Mesendoderm (in vitro differentiated cells): ENCODE measurements at regions not wholly inside any gene's neighbourhood (a gene's known extent, or its start where the extent isn't known, plus 50 kb on each side); places are given as distances from the start of the nearest gene placed in this dataset.

ENCODE experiments used
- DNase-seq: peaks from one replicate; pipeline ENCODE4 v3.0.0; 2013
- H2AK5ac ChIP-seq: 2 replicates; pipeline ENCODE4 v1.6.1; 2013; ENCODE audit warnings: low read length, inconsistent platforms
- H2BK120ac ChIP-seq: 2 replicates; pipeline ENCODE4 v1.6.1; 2013; ENCODE audit warnings: low read depth, mild to moderate bottlenecking, low read length, moderate library complexity, mixed read lengths
- H2BK15ac ChIP-seq: replicated peaks from 2 replicates; pipeline ENCODE4 v1.6.1; 2013; ENCODE audit warnings: low read depth, mild to moderate bottlenecking, moderate library complexity
- H2BK5ac ChIP-seq: 2 replicates; pipeline ENCODE4 v1.6.1; 2013; ENCODE audit warnings: low read length, inconsistent platforms
- H3K18ac ChIP-seq: 2 replicates; pipeline ENCODE4 v1.6.1; 2013; ENCODE audit warnings: mild to moderate bottlenecking, low read length, mixed read lengths
- H3K23ac ChIP-seq: one replicate; pipeline ENCODE4 v1.6.1; 2013; ENCODE audit warnings: low read length
- H3K27ac ChIP-seq: 2 replicates; pipeline ENCODE4 v1.5.1; 2013; ENCODE audit warnings: low read depth, mild to moderate bottlenecking, inconsistent platforms, low read length, moderate library complexity
- H3K27me3 ChIP-seq: 2 replicates; pipeline ENCODE4 v1.6.1; 2013; ENCODE audit warnings: low read length, control low read depth, mild to moderate bottlenecking, inconsistent platforms; ENCODE audit not compliant: insufficient read depth, poor library complexity
- H3K36me3 ChIP-seq: 2 replicates; pipeline ENCODE4 v1.6.1; 2013; ENCODE audit warnings: low read length, inconsistent platforms; ENCODE audit not compliant: control insufficient read depth, insufficient read depth
- H3K4ac ChIP-seq: one replicate; pipeline ENCODE4 v1.6.1; 2013; ENCODE audit warnings: low read depth, mild to moderate bottlenecking, low read length, moderate library complexity
- H3K4me1 ChIP-seq: 2 replicates; pipeline ENCODE4 v1.6.1; 2013; ENCODE audit warnings: low read depth, low read length, inconsistent platforms; ENCODE audit not compliant: control insufficient read depth
- H3K4me2 ChIP-seq: 2 replicates; pipeline ENCODE4 v1.6.1; 2013; ENCODE audit warnings: low read length
- H3K4me3 ChIP-seq: 2 replicates; pipeline ENCODE4 v1.5.1; 2013; ENCODE audit warnings: mild to moderate bottlenecking, low read length
- H3K56ac ChIP-seq: one replicate; pipeline ENCODE4 v1.6.1; 2013; ENCODE audit warnings: low read length
- H3K79me1 ChIP-seq: 2 replicates; pipeline ENCODE4 v1.6.1; 2013; ENCODE audit warnings: low read length, inconsistent platforms
- H3K79me2 ChIP-seq: 2 replicates; pipeline ENCODE4 v1.6.1; 2013; ENCODE audit warnings: mild to moderate bottlenecking, low read length; ENCODE audit not compliant: control insufficient read depth, insufficient read depth
- H3K9ac ChIP-seq: 2 replicates; pipeline ENCODE4 v1.6.1; 2013; ENCODE audit warnings: low read length, inconsistent platforms
- H4K5ac ChIP-seq: one replicate; pipeline ENCODE4 v1.6.1; 2013; ENCODE audit warnings: low read length
- H4K8ac ChIP-seq: one replicate; pipeline ENCODE4 v1.6.1; 2013; ENCODE audit warnings: low read depth, mild to moderate bottlenecking, control low read depth, low read length, moderate library complexity
- WGBS: extraction: QIAGEN DNeasy Blood & Tissue Kit; methylation state at CpG from one replicate; pipeline ENCODE4 v1.1.7; 2013; ENCODE audit warnings: low lambda C conversion rate, missing lambda C conversion rate; ENCODE audit not compliant: insufficient coverage; ENCODE audit errors: extremely low coverage; 5-methylcytosine and 5-hydroxymethylcytosine counted together

DNA sequence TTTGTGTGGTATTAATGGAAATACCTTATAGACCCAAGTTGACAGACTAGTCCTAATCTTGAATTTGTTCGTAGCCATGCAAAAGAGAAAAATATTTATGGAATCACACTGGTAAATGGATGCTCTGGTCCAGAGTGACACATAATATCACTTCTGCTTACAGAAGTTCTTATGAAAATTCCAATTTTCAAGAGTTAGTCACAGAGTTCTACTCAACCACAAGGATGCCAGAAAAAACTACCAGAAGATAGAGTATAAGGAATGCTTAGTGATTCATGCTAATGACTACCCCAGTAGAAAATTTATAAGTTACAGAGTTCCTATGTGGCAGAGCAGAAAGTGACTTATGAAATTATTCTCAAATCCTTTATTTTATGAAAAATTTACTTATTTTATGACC lies 1384.8 kb downstream of the FAM133A start:
- H3K27ac ChIP-seq = no peak overlapping the region
- no peak overlapping the region for H3K23ac ChIP-seq
- no peaks in the 10 kb centered on the region for H3K79me2 ChIP-seq
- H3K4me2 ChIP-seq = no peak overlapping the region
- H3K4me1 ChIP-seq = no peaks in the 10 kb centered on the region
- H4K5ac ChIP-seq = no peak overlapping the region
- H2BK15ac ChIP-seq = no peak overlapping the region
- H2BK5ac ChIP-seq = no peak overlapping the region
- H3K79me1 ChIP-seq = no peaks in the 10 kb centered on the region
- no peak overlapping the region for H4K8ac ChIP-seq
- H3K4ac ChIP-seq = no peak overlapping the region
- no peak overlapping the region for H3K9ac ChIP-seq
- H2AK5ac ChIP-seq = no peak overlapping the region
- H3K18ac ChIP-seq = no peak overlapping the region
- no peaks in the 10 kb centered on the region for H3K36me3 ChIP-seq
- WGBS = no CpG with 5 or more reads among the region's 1 CpG
- H3K56ac ChIP-seq = no peak overlapping the region
- DNase-seq = no peak
- no peak overlapping the region for H2BK120ac ChIP-seq
- no peaks in the 10 kb centered on the region for H3K27me3 ChIP-seq
- H3K4me3 ChIP-seq = no peak overlapping the region

GRCh38 chrX:95059909-95060308 lies 1385.9 kb downstream of the FAM133A start:
- no peaks in the 10 kb centered on the region for H3K4me1 ChIP-seq
- no peak overlapping the region for H3K4ac ChIP-seq
- H2BK15ac ChIP-seq = no peak overlapping the region

GRCh38 chrX:95063554-95063953 lies 1389.5 kb downstream of the FAM133A start:
- no peak overlapping the region for H3K4me3 ChIP-seq
- no peak overlapping the region for H4K5ac ChIP-seq
- no peaks in the 10 kb centered on the region for H3K4me1 ChIP-seq
- no peak overlapping the region for H3K9ac ChIP-seq
- H3K4me2 ChIP-seq = no peak overlapping the region
- no peak overlapping the region for H3K4ac ChIP-seq
- no peak overlapping the region for H3K56ac ChIP-seq
- no peak overlapping the region for H2BK120ac ChIP-seq
- no peak overlapping the region for H2BK15ac ChIP-seq
- no peaks in the 10 kb centered on the region for H3K79me1 ChIP-seq
- H3K23ac ChIP-seq = no peak overlapping the region
- no peak overlapping the region for H2AK5ac ChIP-seq
- no peak for DNase-seq
- H3K79me2 ChIP-seq = no peaks in the 10 kb centered on the region
- no peak overlapping the region for H3K27ac ChIP-seq
- H3K27me3 ChIP-seq = no peaks in the 10 kb centered on the region
- H3K36me3 ChIP-seq = no peaks in the 10 kb centered on the region
- H4K8ac ChIP-seq = no peak overlapping the region
- no peak overlapping the region for H2BK5ac ChIP-seq
- no peak overlapping the region for H3K18ac ChIP-seq

More at GRCh38 chrX:95059909-95060308, 1385.9 kb downstream of the FAM133A start:
- DNase-seq = no peak
- WGBS = no CpG with 5 or more reads among the region's 2 CpGs
- no peak overlapping the region for H3K4me3 ChIP-seq
- no peak overlapping the region for H3K9ac ChIP-seq
- no peak overlapping the region for H4K8ac ChIP-seq
- no peak overlapping the region for H3K23ac ChIP-seq
- H3K18ac ChIP-seq = no peak overlapping the region
- no peaks in the 10 kb centered on the region for H3K27me3 ChIP-seq
- H4K5ac ChIP-seq = no peak overlapping the region
- H3K4me2 ChIP-seq = no peak overlapping the region
- H2AK5ac ChIP-seq = no peak overlapping the region
- no peak overlapping the region for H3K27ac ChIP-seq
- H3K79me2 ChIP-seq = no peaks in the 10 kb centered on the region
- no peaks in the 10 kb centered on the region for H3K36me3 ChIP-seq
- no peak overlapping the region for H2BK5ac ChIP-seq
- H2BK120ac ChIP-seq = no peak overlapping the region
- H3K79me1 ChIP-seq = no peaks in the 10 kb centered on the region
- H3K56ac ChIP-seq = no peak overlapping the region

GRCh38 chrX:95065151-95065550 lies 1391.1 kb downstream of the FAM133A start:
- Histone ChIP-seq H3K79me1 (no peaks in the 10 kb centered on the region), H3K56ac (no peak overlapping the region), H3K9ac (no peak overlapping the region), H3K18ac (no peak overlapping the region), H3K4me3 (no peak overlapping the region), H3K4ac (no peak overlapping the region), H3K27ac (no peak overlapping the region), H3K36me3 (no peaks in the 10 kb centered on the region), H3K79me2 (no peaks in the 10 kb centered on the region), H4K8ac (no peak overlapping the region), H3K4me1 (no peaks in the 10 kb centered on the region), H3K4me2 (no peak overlapping the region), H3K27me3 (no peaks in the 10 kb centered on the region), H2BK5ac (no peak overlapping the region), H4K5ac (no peak overlapping the region), H3K23ac (no peak overlapping the region), H2BK120ac (no peak overlapping the region), H2AK5ac (no peak overlapping the region), H2BK15ac (no peak overlapping the region)
- no peak for DNase-seq
- no CpG with 5 or more reads among the region's 1 CpG for WGBS

DNA sequence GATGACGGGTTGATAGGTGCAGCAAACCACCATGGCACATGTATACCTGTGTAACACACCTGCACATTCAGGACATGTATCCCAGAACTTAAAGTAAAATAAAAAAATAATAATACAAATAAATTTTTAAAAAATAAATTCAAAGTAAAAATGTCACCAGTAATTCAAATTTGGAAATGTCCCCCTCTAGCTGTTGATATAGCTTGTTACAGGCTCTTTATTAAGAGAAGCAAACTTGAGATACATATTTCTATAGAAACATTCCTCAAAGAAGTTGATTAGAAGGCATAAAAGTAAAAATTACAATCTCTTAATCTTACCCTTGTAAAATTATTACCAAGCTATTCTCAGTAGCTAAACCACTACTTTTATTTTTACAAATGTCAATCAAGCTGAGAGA lies 1397.0 kb downstream of the FAM133A start:
- no peaks in the 10 kb centered on the region for H3K36me3 ChIP-seq
- H3K79me1 ChIP-seq = no peaks in the 10 kb centered on the region
- no peaks in the 10 kb centered on the region for H3K27me3 ChIP-seq
- H3K79me2 ChIP-seq = no peaks in the 10 kb centered on the region
- no peak overlapping the region for H2BK15ac ChIP-seq
- no peak overlapping the region for H3K4ac ChIP-seq
- H4K8ac ChIP-seq = no peak overlapping the region
- no peak for DNase-seq
- no peak overlapping the region for H3K4me3 ChIP-seq
- no CpG with 5 or more reads among the region's 1 CpG for WGBS
- H3K27ac ChIP-seq = no peak overlapping the region
- H3K18ac ChIP-seq = no peak overlapping the region
- H3K9ac ChIP-seq = no peak overlapping the region
- no peak overlapping the region for H3K23ac ChIP-seq
- H2BK120ac ChIP-seq = no peak overlapping the region
- H3K4me1 ChIP-seq = no peaks in the 10 kb centered on the region
- no peak overlapping the region for H3K56ac ChIP-seq
- no peak overlapping the region for H3K4me2 ChIP-seq
- H2AK5ac ChIP-seq = no peak overlapping the region
- H2BK5ac ChIP-seq = no peak overlapping the region
- no peak overlapping the region for H4K5ac ChIP-seq

- Histone ChIP-seq H3K4ac (peak overlapping the region; percentile 31), H3K79me2 (no peaks in the 10 kb centered on the region), H3K9ac (no peak overlapping the region), H3K4me1 (no peaks in the 10 kb centered on the region), H2BK5ac (no peak overlapping the region), H3K4me3 (no peak overlapping the region), H4K5ac (no peak overlapping the region), H3K4me2 (no peak overlapping the region), H3K18ac (no peak overlapping the region), H3K23ac (no peak overlapping the region), H3K36me3 (no peaks in the 10 kb centered on the region), H2AK5ac (no peak overlapping the region), H4K8ac (no peak overlapping the region), H3K27me3 (no peaks in the 10 kb centered on the region), H3K27ac (no peak overlapping the region), H3K79me1 (no peaks in the 10 kb centered on the region), H3K56ac (no peak overlapping the region), H2BK120ac (no peak overlapping the region), H2BK15ac (no peak overlapping the region)
- no CpG with 5 or more reads among the region's 5 CpGs for whole genome bisulfite sequencing
- DNase-seq = peak; percentile 54
Measured at GRCh38 chrX:95071621-95072020, 1397.6 kb downstream of the FAM133A start.
